Esophagus muscularis mucosa (tissue), 4 donors: ENCODE measurements at regions not wholly inside any gene's neighbourhood (a gene's known extent, or its start where the extent isn't known, plus 50 kb on each side); places are given as distances from the start of the nearest gene placed in this dataset.

Experiments
- DNase-seq: peaks from one replicate; pipeline ENCODE4 v3.0.0-alpha.2; 2017; ENCODE audit errors: extremely low spot score
- H3K27ac ChIP-seq, 4 donors: fragments of 200-600 bp; sonication (generic); replicated peaks in 1 of 4; 1 replicate in 3 of 4; 2 replicates in 1 of 4; pipeline ENCODE4 v1.5.1; 2016 to 2019; ENCODE audit warnings: mild to moderate bottlenecking in 1 of 4
- H3K27me3 ChIP-seq, 4 donors: fragments of 200-600 bp; sonication (generic); one replicate each; pipeline versions ENCODE4 v1.5.1 to v1.6.0; 2016 to 2019
- H3K36me3 ChIP-seq, 4 donors: fragments of 200-600 bp; sonication (generic); one replicate each; pipeline ENCODE4 v1.5.1; 2016 to 2019
- H3K4me1 ChIP-seq, 4 donors: fragments of 200-600 bp; sonication (generic); one replicate each; pipeline ENCODE4 v1.5.1; 2016 to 2019
- H3K4me3 ChIP-seq, 4 donors: fragments of 200-600 bp; sonication (generic); 1 replicate in 2 of 4; 2 replicates in 2 of 4; pipeline ENCODE4 v1.5.1; 2016 to 2019; ENCODE audit warnings: mild to moderate bottlenecking in 4 of 4, moderate library complexity in 1 of 4
- H3K9me3 ChIP-seq, 4 donors: fragments of 200-600 bp; sonication (generic); 1 replicate in 3 of 4; 2 replicates in 1 of 4; pipeline ENCODE4 v1.5.1; 2016 to 2019
- CTCF ChIP-seq, 3 experiments: fragments of 200-600 bp in 2 of 3; fragments of 450-650 bp in 1 of 3; sonication (generic) in 2 of 3; IDR thresholded peaks; one replicate each; pipeline ENCODE4 v1.5.1; 2017 to 2019; ENCODE audit warnings: antibody characterized with exemption in 3 of 3, mild to moderate bottlenecking in 2 of 3, moderate library complexity in 1 of 3
- EP300 ChIP-seq: sonication (generic); formaldehyde crosslinking; IDR thresholded peaks from one replicate; pipeline ENCODE4 v1.6.1; 2017; ENCODE audit warnings: antibody characterized with exemption
- POLR2A ChIP-seq: fragments of 450-650 bp; IDR thresholded peaks from one replicate; pipeline ENCODE4 v1.6.1; 2017; ENCODE audit warnings: antibody characterized with exemption, moderate library complexity, mild to moderate bottlenecking, low read depth
- POLR2AphosphoS5 ChIP-seq, 2 donors: sonication (generic); formaldehyde crosslinking; IDR thresholded peaks; one replicate each; pipeline ENCODE4 v1.6.1; 2017; ENCODE audit warnings: antibody characterized with exemption in 2 of 2
- WGBS: methylation state at CpG from one replicate; pipeline ENCODE4 v1.1.5; 2018; 5-methylcytosine and 5-hydroxymethylcytosine counted together
- intact Hi-C: fragments of 100-400 bp; cut with DNase I; formaldehyde crosslinking; loops from one replicate; pipeline ENCODE4 v1.15.1; 2023

GRCh38 chrX:39731330-39731667 lies 366.5 kb downstream of the BCOR start:
- no peak overlapping the region for H3K4me3 ChIP-seq
- H3K4me1 ChIP-seq = peaks cover 17 to 45% (median 34%) of the 10 kb centered on the region in 4 donors
- H3K27ac ChIP-seq = peak overlapping the region in 3 of 4 donors; percentile 47 to 55 (median 52)
- DNase-seq = no peak
- H3K36me3 ChIP-seq = no peaks in the 10 kb centered on the region
- peaks cover 0 to 6% (median 0%) of the 10 kb centered on the region in 4 donors for H3K9me3 ChIP-seq
- 58% methylated on average over 6 of the region's 6 CpGs for WGBS
- H3K27me3 ChIP-seq = no peaks in the 10 kb centered on the region
- intact Hi-C loops = loop anchor here (5.0 to 10.0 kb wide), 6 partner anchors 84 to 534 kb away; partner anchors contain the start of gene BCOR
- no peak for TF ChIP-seq CTCF (IDR thresholded peaks at IDR 0.05)
- no peak for TF ChIP-seq POLR2A
- TF ChIP-seq POLR2AphosphoS5 (IDR thresholded peaks at IDR 0.05) = no peak
- no peak for TF ChIP-seq EP300

DNA sequence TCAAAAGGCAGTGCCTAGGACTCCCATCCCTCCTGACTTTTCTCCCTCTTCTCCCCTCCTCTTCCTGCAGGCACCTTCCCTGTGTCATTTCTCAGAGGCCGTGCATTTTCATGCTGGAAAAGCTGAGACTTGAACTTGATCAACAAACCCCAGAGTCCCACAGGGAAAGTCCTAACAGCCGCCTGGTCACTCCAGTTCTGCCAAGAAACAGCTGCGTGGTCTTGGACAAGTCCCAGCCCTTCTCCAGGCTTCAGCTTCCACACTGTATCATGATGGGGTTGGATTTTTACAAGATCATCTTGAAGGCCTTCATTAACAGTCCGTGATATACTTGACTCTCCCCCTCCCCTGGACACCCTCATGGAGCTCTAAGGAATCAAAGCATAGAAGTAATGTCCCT lies 366.0 kb downstream of the BCOR start:
- H3K4me3 ChIP-seq = no peak overlapping the region
- WGBS = 51% methylated on average over 3 of the region's 4 CpGs
- no peaks in the 10 kb centered on the region for H3K36me3 ChIP-seq
- H3K9me3 ChIP-seq = peaks cover 0 to 6% (median 0%) of the 10 kb centered on the region in 4 donors
- H3K27me3 ChIP-seq = no peaks in the 10 kb centered on the region
- DNase-seq = no peak
- H3K4me1 ChIP-seq = peaks cover 20 to 45% (median 38%) of the 10 kb centered on the region in 4 donors
- TF ChIP-seq POLR2AphosphoS5 (IDR thresholded peaks at IDR 0.05) (no peak), CTCF (IDR thresholded peaks at IDR 0.05) (no peak), POLR2A (no peak), EP300 (no peak)
- intact Hi-C loops = loop anchor here (5.0 to 10.0 kb wide), 6 partner anchors 83 to 533 kb away; partner anchors contain the start of gene BCOR
- H3K27ac ChIP-seq = peak overlapping the region in 1 of 4 donors; percentile 55

DNA sequence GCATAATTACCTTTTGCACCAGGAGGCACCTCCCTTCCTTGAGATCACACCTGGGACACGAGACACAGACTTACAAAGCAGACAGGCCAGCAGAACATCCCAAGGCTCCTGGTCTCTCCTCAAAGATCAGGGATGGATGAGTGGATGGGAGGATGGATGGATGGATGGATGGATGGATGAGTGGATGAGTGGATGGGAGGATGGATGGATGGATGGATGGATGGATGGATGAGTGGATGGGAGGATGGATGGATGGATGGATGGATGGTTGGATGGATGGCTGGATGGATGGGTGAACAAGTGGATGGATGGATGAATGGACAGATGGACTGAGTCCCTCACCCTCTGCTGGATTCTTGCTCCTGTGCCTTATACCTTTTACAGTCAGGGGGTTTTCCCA lies 364.0 kb downstream of the BCOR start:
- intact Hi-C loops = loop anchor here (5.0 to 10.0 kb wide), 6 partner anchors 81 to 531 kb away; partner anchors contain the start of gene BCOR
- peaks cover 0 to 2% (median 0%) of the 10 kb centered on the region in 4 donors for H3K9me3 ChIP-seq

GRCh38 chrX:39734174-39734776 lies 363.5 kb downstream of the BCOR start:
- peaks cover 20 to 38% (median 37%) of the 10 kb centered on the region in 4 donors for H3K4me1 ChIP-seq
- WGBS = 55% methylated on average over 2 of the region's 2 CpGs
- intact Hi-C loops = loop anchor here (5.0 to 10.0 kb wide), 6 partner anchors 81 to 531 kb away; partner anchors contain the start of gene BCOR
- TF ChIP-seq POLR2A (no peak), CTCF (IDR thresholded peaks at IDR 0.05) (no peak), POLR2AphosphoS5 (IDR thresholded peaks at IDR 0.05) (no peak), EP300 (no peak)
- no peak overlapping the region for H3K4me3 ChIP-seq
- no peaks in the 10 kb centered on the region for H3K36me3 ChIP-seq
- DNase-seq = no peak
- H3K9me3 ChIP-seq = no peaks in the 10 kb centered on the region
- H3K27me3 ChIP-seq = no peaks in the 10 kb centered on the region
- no peak overlapping the region for H3K27ac ChIP-seq

More for the DNA sequence above, 364.0 kb downstream of the BCOR start:
- Histone ChIP-seq H3K36me3 (no peaks in the 10 kb centered on the region), H3K27me3 (no peaks in the 10 kb centered on the region), H3K4me1 (peaks cover 20 to 38% (median 37%) of the 10 kb centered on the region in 4 donors), H3K27ac (no peak overlapping the region), H3K4me3 (no peak overlapping the region)
- TF ChIP-seq POLR2A (no peak), CTCF (IDR thresholded peaks at IDR 0.05) (no peak), EP300 (no peak), POLR2AphosphoS5 (IDR thresholded peaks at IDR 0.05) (no peak)
- DNase-seq = no peak
- 57% methylated on average over 1 of the region's 1 CpG for WGBS
